ENCODE measurements at regions not wholly inside any gene's neighbourhood (a gene's known extent, or its start where the extent isn't known, plus 50 kb on each side); places are given as distances from the start of the nearest gene placed in this dataset.
A peak's percentile ranks its signal among the peaks of the same experiment; 100 is the strongest.
"Not testable (repeated sequence)": the region's sequence is repeated elsewhere in the genome, so short reads cannot be mapped to it uniquely, and the experiment has no call there.

- H3K27me3 ChIP-seq (ENCODE audit: control insufficient read depth in 5 of 5, insufficient read depth in 4 of 5, low read length in 5 of 5): peaks cover 0 to 3% (median 0%) of the 10 kb centered on the region in 5 donors
- H3K4me3 ChIP-seq (ENCODE audit: low read depth in 1 of 5, low read length in 5 of 5): no peak overlapping the region
- no peak overlapping the region for H3K9ac ChIP-seq (ENCODE audit: low read length in 5 of 5)
- no peaks in the 10 kb centered on the region for H3K9me3 ChIP-seq (ENCODE audit: control insufficient read depth in 5 of 5, low read length in 5 of 5)
- peaks cover 0 to 5% (median 0%) of the 10 kb centered on the region in 5 donors for H3K4me1 ChIP-seq (ENCODE audit: control insufficient read depth in 5 of 5, insufficient read depth in 5 of 5, low read length in 5 of 5)
- no peak overlapping the region for H3K27ac ChIP-seq (ENCODE audit: low read depth, low read length)
- no peaks in the 10 kb centered on the region for H3K36me3 ChIP-seq (ENCODE audit: control insufficient read depth in 5 of 5, insufficient read depth in 5 of 5, low read length in 5 of 5)
Observed at GRCh38 chr1:38738207-38738606, 121.4 kb downstream of the RRAGC start.

GRCh38 chr1:38736399-38736798 lies 123.2 kb downstream of the RRAGC start:
- no peak overlapping the region for H3K27ac ChIP-seq (ENCODE audit: low read depth, low read length)
- no peak overlapping the region for H3K4me3 ChIP-seq (ENCODE audit: low read depth in 1 of 5, low read length in 5 of 5)
- H3K9ac ChIP-seq (ENCODE audit: low read length in 5 of 5): no peak overlapping the region
- no peaks in the 10 kb centered on the region for H3K9me3 ChIP-seq (ENCODE audit: control insufficient read depth in 5 of 5, low read length in 5 of 5)
- peaks cover 0 to 4% (median 0%) of the 10 kb centered on the region in 5 donors for H3K4me1 ChIP-seq (ENCODE audit: control insufficient read depth in 5 of 5, insufficient read depth in 5 of 5, low read length in 5 of 5)
- peaks cover 0 to 7% (median 2%) of the 10 kb centered on the region in 5 donors for H3K27me3 ChIP-seq (ENCODE audit: control insufficient read depth in 5 of 5, insufficient read depth in 4 of 5, low read length in 5 of 5)
- H3K36me3 ChIP-seq (ENCODE audit: control insufficient read depth in 5 of 5, insufficient read depth in 5 of 5, low read length in 5 of 5): no peaks in the 10 kb centered on the region

- Histone ChIP-seq H3K9ac (ENCODE audit: low read length in 5 of 5) (no peak overlapping the region), H3K27ac (ENCODE audit: low read depth, low read length) (no peak overlapping the region)
Observed at GRCh38 chr1:38735651-38736161, 123.9 kb downstream of the RRAGC start.

GRCh38 chr1:38733761-38734160 lies 125.8 kb downstream of the RRAGC start:
- H3K4me3 ChIP-seq (ENCODE audit: low read depth in 1 of 5, low read length in 5 of 5): no peak overlapping the region
- H3K9ac ChIP-seq (ENCODE audit: low read length in 5 of 5): no peak overlapping the region
- H3K27ac ChIP-seq (ENCODE audit: low read depth, low read length): no peak overlapping the region
- peaks cover 2 to 13% (median 8%) of the 10 kb centered on the region in 5 donors for H3K27me3 ChIP-seq (ENCODE audit: control insufficient read depth in 5 of 5, insufficient read depth in 4 of 5, low read length in 5 of 5)
- H3K9me3 ChIP-seq (ENCODE audit: control insufficient read depth in 5 of 5, low read length in 5 of 5): no peaks in the 10 kb centered on the region
- H3K4me1 ChIP-seq (ENCODE audit: control insufficient read depth in 5 of 5, insufficient read depth in 5 of 5, low read length in 5 of 5): peaks cover 0 to 11% (median 3%) of the 10 kb centered on the region in 5 donors
- H3K36me3 ChIP-seq (ENCODE audit: control insufficient read depth in 5 of 5, insufficient read depth in 5 of 5, low read length in 5 of 5): no peaks in the 10 kb centered on the region

More at GRCh38 chr1:38735651-38736161, 123.9 kb downstream of the RRAGC start:
- H3K4me3 ChIP-seq (ENCODE audit: low read depth in 1 of 5, low read length in 5 of 5): no peak overlapping the region
- H3K36me3 ChIP-seq (ENCODE audit: control insufficient read depth in 5 of 5, insufficient read depth in 5 of 5, low read length in 5 of 5): no peaks in the 10 kb centered on the region
- H3K27me3 ChIP-seq (ENCODE audit: control insufficient read depth in 5 of 5, insufficient read depth in 4 of 5, low read length in 5 of 5): peaks cover 0 to 8% (median 2%) of the 10 kb centered on the region in 5 donors
- no peaks in the 10 kb centered on the region for H3K9me3 ChIP-seq (ENCODE audit: control insufficient read depth in 5 of 5, low read length in 5 of 5)
- peaks cover 0 to under 1% (median 0%) of the 10 kb centered on the region in 5 donors for H3K4me1 ChIP-seq (ENCODE audit: control insufficient read depth in 5 of 5, insufficient read depth in 5 of 5, low read length in 5 of 5)

- Histone ChIP-seq H3K9ac (ENCODE audit: low read length in 5 of 5) (no peak overlapping the region), H3K4me3 (ENCODE audit: low read depth in 1 of 5, low read length in 5 of 5) (no peak overlapping the region), H3K27ac (ENCODE audit: low read depth, low read length) (no peak overlapping the region), H3K9me3 (ENCODE audit: control insufficient read depth in 5 of 5, low read length in 5 of 5) (no peaks in the 10 kb centered on the region), H3K27me3 (ENCODE audit: control insufficient read depth in 5 of 5, insufficient read depth in 4 of 5, low read length in 5 of 5) (peaks cover 5 to 20% (median 11%) of the 10 kb centered on the region in 5 donors), H3K4me1 (ENCODE audit: control insufficient read depth in 5 of 5, insufficient read depth in 5 of 5, low read length in 5 of 5) (peaks cover 0 to 38% (median 16%) of the 10 kb centered on the region in 5 donors), H3K36me3 (ENCODE audit: control insufficient read depth in 5 of 5, insufficient read depth in 5 of 5, low read length in 5 of 5) (no peaks in the 10 kb centered on the region)
Observed at GRCh38 chr1:38730511-38731397, 128.8 kb downstream of the RRAGC start.

GRCh38 chr1:38728585-38728908 lies 131.0 kb downstream of the RRAGC start:
- H3K9ac ChIP-seq (ENCODE audit: low read length in 5 of 5): no peak overlapping the region
- no peaks in the 10 kb centered on the region for H3K36me3 ChIP-seq (ENCODE audit: control insufficient read depth in 5 of 5, insufficient read depth in 5 of 5, low read length in 5 of 5)
- H3K27me3 ChIP-seq (ENCODE audit: control insufficient read depth in 5 of 5, insufficient read depth in 4 of 5, low read length in 5 of 5): peaks cover 5 to 19% (median 11%) of the 10 kb centered on the region in 5 donors
- peaks cover 0 to 49% (median 19%) of the 10 kb centered on the region in 5 donors for H3K4me1 ChIP-seq (ENCODE audit: control insufficient read depth in 5 of 5, insufficient read depth in 5 of 5, low read length in 5 of 5)
- no peaks in the 10 kb centered on the region for H3K9me3 ChIP-seq (ENCODE audit: control insufficient read depth in 5 of 5, low read length in 5 of 5)
- peak overlapping the region in 2 of 5 donors; percentile 14 to 27 for H3K4me3 ChIP-seq (ENCODE audit: low read depth in 1 of 5, low read length in 5 of 5)
- H3K27ac ChIP-seq (ENCODE audit: low read depth, low read length): no peak overlapping the region

- H3K4me3 ChIP-seq (ENCODE audit: low read depth in 1 of 5, low read length in 5 of 5): peak overlapping the region in 2 of 5 donors; percentile 14 to 27
- H3K9me3 ChIP-seq (ENCODE audit: control insufficient read depth in 5 of 5, low read length in 5 of 5): no peaks in the 10 kb centered on the region
- no peak overlapping the region for H3K9ac ChIP-seq (ENCODE audit: low read length in 5 of 5)
- H3K27ac ChIP-seq (ENCODE audit: low read depth, low read length): peak overlapping the region; percentile 27
- H3K27me3 ChIP-seq (ENCODE audit: control insufficient read depth in 5 of 5, insufficient read depth in 4 of 5, low read length in 5 of 5): peaks cover 9 to 24% (median 11%) of the 10 kb centered on the region in 5 donors
- no peaks in the 10 kb centered on the region for H3K36me3 ChIP-seq (ENCODE audit: control insufficient read depth in 5 of 5, insufficient read depth in 5 of 5, low read length in 5 of 5)
- peaks cover 0 to 50% (median 19%) of the 10 kb centered on the region in 5 donors for H3K4me1 ChIP-seq (ENCODE audit: control insufficient read depth in 5 of 5, insufficient read depth in 5 of 5, low read length in 5 of 5)
Observed at GRCh38 chr1:38727684-38728584, 131.6 kb downstream of the RRAGC start.

GRCh38 chr1:38725321-38725961 lies 134.1 kb downstream of the RRAGC start:
- H3K4me3 ChIP-seq (ENCODE audit: low read depth in 1 of 5, low read length in 5 of 5); H3K9me3 ChIP-seq (ENCODE audit: control insufficient read depth in 5 of 5, low read length in 5 of 5); H3K27ac ChIP-seq (ENCODE audit: low read depth, low read length); H3K9ac ChIP-seq (ENCODE audit: low read length in 5 of 5); H3K36me3 ChIP-seq (ENCODE audit: control insufficient read depth in 5 of 5, insufficient read depth in 5 of 5, low read length in 5 of 5): not testable (repeated sequence)
- Histone ChIP-seq H3K4me1 (ENCODE audit: control insufficient read depth in 5 of 5, insufficient read depth in 5 of 5, low read length in 5 of 5) (peaks cover 0 to 50% (median 19%) of the 10 kb centered on the region in 5 donors), H3K27me3 (ENCODE audit: control insufficient read depth in 5 of 5, insufficient read depth in 4 of 5, low read length in 5 of 5) (peaks cover 6 to 31% (median 9%) of the 10 kb centered on the region in 5 donors)

All from subcutaneous abdominal adipose tissue (tissue), 5 donors.